DND-41 (cell line): ENCODE measurements at regions not wholly inside any gene's neighbourhood (a gene's known extent, or its start where the extent isn't known, plus 50 kb on each side); places are given as distances from the start of the nearest gene placed in this dataset.

Experiments used
- CTCF ChIP-seq: IDR thresholded peaks from 2 replicates; pipeline ENCODE4 v1.5.1; 2012; ENCODE audit warnings: borderline replicate concordance, low read length, moderate library complexity, mild to moderate bottlenecking; ENCODE audit not compliant: poor library complexity, severe bottlenecking; ENCODE audit errors: extremely low read depth
- EZH2 ChIP-seq: IDR thresholded peaks from 3 replicates; pipeline ENCODE4 v1.6.1; 2012; ENCODE audit warnings: borderline replicate concordance, low read depth, mild to moderate bottlenecking, moderate library complexity, low read length, inconsistent platforms; ENCODE audit not compliant: severe bottlenecking

GRCh38 chrX:109841257-109841656 is 108.2 kb upstream of the ACSL4 start:
- TF ChIP-seq EZH2 (no peak), CTCF (no peak)
